ENCODE measurements at regions not wholly inside any gene's neighbourhood (a gene's known extent, or its start where the extent isn't known, plus 50 kb on each side); places are given as distances from the start of the nearest gene placed in this dataset.

- no peaks in the 10 kb centered on the region for H3K4me1 ChIP-seq (ENCODE audit: low read depth)
- no peaks in the 10 kb centered on the region for H3K9me3 ChIP-seq
- ATAC-seq (peak; percentile 25), DNase-seq (no peak)
- intact Hi-C loops (cut with DNase I, micrococcal nuclease), result no loop called here
- TF ChIP-seq, protein P1, sequence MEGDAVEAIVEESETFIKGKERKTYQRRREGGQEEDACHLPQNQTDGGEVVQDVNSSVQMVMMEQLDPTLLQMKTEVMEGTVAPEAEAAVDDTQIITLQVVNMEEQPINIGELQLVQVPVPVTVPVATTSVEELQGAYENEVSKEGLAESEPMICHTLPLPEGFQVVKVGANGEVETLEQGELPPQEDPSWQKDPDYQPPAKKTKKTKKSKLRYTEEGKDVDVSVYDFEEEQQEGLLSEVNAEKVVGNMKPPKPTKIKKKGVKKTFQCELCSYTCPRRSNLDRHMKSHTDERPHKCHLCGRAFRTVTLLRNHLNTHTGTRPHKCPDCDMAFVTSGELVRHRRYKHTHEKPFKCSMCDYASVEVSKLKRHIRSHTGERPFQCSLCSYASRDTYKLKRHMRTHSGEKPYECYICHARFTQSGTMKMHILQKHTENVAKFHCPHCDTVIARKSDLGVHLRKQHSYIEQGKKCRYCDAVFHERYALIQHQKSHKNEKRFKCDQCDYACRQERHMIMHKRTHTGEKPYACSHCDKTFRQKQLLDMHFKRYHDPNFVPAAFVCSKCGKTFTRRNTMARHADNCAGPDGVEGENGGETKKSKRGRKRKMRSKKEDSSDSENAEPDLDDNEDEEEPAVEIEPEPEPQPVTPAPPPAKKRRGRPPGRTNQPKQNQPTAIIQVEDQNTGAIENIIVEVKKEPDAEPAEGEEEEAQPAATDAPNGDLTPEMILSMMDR (IDR thresholded peaks at IDR 0.05), result no peak
- no peak overlapping the region for H3K4me3 ChIP-seq
- no peaks in the 10 kb centered on the region for H3K36me3 ChIP-seq (ENCODE audit: low read depth)
These were observed 280.8 kb downstream of the FOXA2 start for GRCh38 chr20:22303523-22303922.

DNA sequence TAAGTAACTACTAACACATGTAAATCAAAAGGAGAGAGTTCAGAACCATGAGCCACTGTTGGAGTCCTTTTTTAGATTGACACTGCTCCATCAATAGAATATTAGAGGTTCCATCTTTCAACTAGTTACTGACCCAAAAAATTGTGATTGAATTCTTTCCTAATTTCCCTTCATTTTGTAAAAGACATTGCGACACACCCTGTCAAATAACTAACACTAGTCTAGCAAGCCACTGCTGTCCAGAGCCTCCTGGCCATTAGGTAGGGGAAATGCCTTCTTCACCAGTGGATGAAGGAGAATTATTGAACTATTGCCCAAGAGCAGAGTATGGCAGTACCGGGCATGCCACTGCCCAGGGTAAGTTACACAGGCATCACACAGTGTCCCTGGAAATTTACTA is 282.3 kb downstream of the FOXA2 start:
- H3K4me1 ChIP-seq (ENCODE audit: low read depth), result no peaks in the 10 kb centered on the region
- TF ChIP-seq, protein P1 (IDR thresholded peaks at IDR 0.05), result no peak
- DNase-seq (no peak), ATAC-seq (no peak)
- intact Hi-C loops (cut with DNase I, micrococcal nuclease), result no loop called here
- no peak overlapping the region for H3K4me3 ChIP-seq
- no peaks in the 10 kb centered on the region for H3K36me3 ChIP-seq (ENCODE audit: low read depth)
- no peaks in the 10 kb centered on the region for H3K9me3 ChIP-seq

GRCh38 chr20:22293886-22294285 is 290.5 kb downstream of the FOXA2 start:
- intact Hi-C loops (cut with DNase I, micrococcal nuclease), result no loop called here
- no peaks in the 10 kb centered on the region for H3K36me3 ChIP-seq (ENCODE audit: low read depth)
- no peaks in the 10 kb centered on the region for H3K9me3 ChIP-seq
- no peak for DNase-seq
- TF ChIP-seq, protein P1 (IDR thresholded peaks at IDR 0.05), result no peak
- H3K4me1 ChIP-seq (ENCODE audit: low read depth), result no peaks in the 10 kb centered on the region
- no peak overlapping the region for H3K4me3 ChIP-seq
- ATAC-seq, result no peak

- Histone ChIP-seq H3K9me3 (no peaks in the 10 kb centered on the region), H3K36me3 (ENCODE audit: low read depth) (no peaks in the 10 kb centered on the region), H3K4me3 (no peak overlapping the region), H3K4me1 (ENCODE audit: low read depth) (no peaks in the 10 kb centered on the region)
- DNase-seq (no peak), ATAC-seq (no peak)
- intact Hi-C loops (cut with DNase I, micrococcal nuclease), result no loop called here
- TF ChIP-seq, protein P1 (IDR thresholded peaks at IDR 0.05), result no peak
These were observed 294.9 kb downstream of the FOXA2 start for GRCh38 chr20:22289442-22289841.

DNA sequence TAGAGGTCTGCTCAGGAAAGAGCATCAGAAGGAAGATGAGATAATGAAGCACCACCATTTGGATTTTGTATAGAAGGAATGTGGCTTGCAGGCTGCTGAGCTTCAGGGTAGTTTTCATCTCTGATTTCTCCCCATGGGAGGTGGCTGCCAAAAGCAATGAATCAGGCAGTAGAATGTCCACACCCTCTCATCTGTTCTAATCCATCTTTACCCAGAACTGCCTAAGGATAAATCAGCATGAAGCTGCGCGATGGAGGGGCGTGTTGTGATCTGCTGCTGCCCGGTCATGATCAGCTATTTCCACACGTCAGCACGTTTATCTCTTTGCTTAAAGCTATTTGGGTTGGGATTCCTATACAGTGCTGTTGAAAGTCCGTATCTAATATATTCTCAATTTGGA is 295.4 kb downstream of the FOXA2 start:
- Histone ChIP-seq H3K4me1 (ENCODE audit: low read depth) (no peaks in the 10 kb centered on the region), H3K4me3 (no peak overlapping the region), H3K36me3 (ENCODE audit: low read depth) (no peaks in the 10 kb centered on the region), H3K9me3 (no peaks in the 10 kb centered on the region)
- DNase-seq, result no peak
- TF ChIP-seq, protein P1 (IDR thresholded peaks at IDR 0.05), result no peak
- intact Hi-C loops (cut with DNase I, micrococcal nuclease), result no loop called here
- ATAC-seq, result no peak

- H3K9me3 ChIP-seq, result no peaks in the 10 kb centered on the region
- TF ChIP-seq, protein P1 (IDR thresholded peaks at IDR 0.05), result no peak
- H3K36me3 ChIP-seq (ENCODE audit: low read depth), result no peaks in the 10 kb centered on the region
- ATAC-seq (no peak), DNase-seq (no peak)
- no peaks in the 10 kb centered on the region for H3K4me1 ChIP-seq (ENCODE audit: low read depth)
- intact Hi-C loops (cut with DNase I, micrococcal nuclease), result no loop called here
- H3K4me3 ChIP-seq, result no peak overlapping the region
These were observed 296.2 kb downstream of the FOXA2 start for GRCh38 chr20:22288156-22288555.
